GM12891 (cell line): ENCODE measurements at regions not wholly inside any gene's neighbourhood (a gene's known extent, or its start where the extent isn't known, plus 50 kb on each side); places are given as distances from the start of the nearest gene placed in this dataset.

Experiments
- PAX5 ChIP-seq: IDR thresholded peaks from 2 replicates; pipeline ENCODE4 v1.6.1; 2011; ENCODE audit warnings: low read length, moderate library complexity, mild to moderate bottlenecking; ENCODE audit not compliant: insufficient read depth, severe bottlenecking
- POLR2A ChIP-seq: IDR thresholded peaks from 2 replicates; pipeline ENCODE4 v1.6.1; 2011; ENCODE audit warnings: low read depth, low read length, control low read depth
- POLR2AphosphoS5 ChIP-seq: IDR thresholded peaks from 2 replicates; pipeline ENCODE4 v1.6.1; 2011; ENCODE audit warnings: low read depth, low read length, control low read depth
- TAF1 ChIP-seq: IDR thresholded peaks from 2 replicates; pipeline ENCODE4 v1.6.1; 2011; ENCODE audit warnings: low read depth, low read length, control low read depth

- no peak for TF ChIP-seq POLR2A
- no peak for TF ChIP-seq TAF1
- TF ChIP-seq POLR2AphosphoS5 = no peak
- no peak for TF ChIP-seq PAX5
Measured at GRCh38 chr16:35748621-35749252, 2289.3 kb downstream of the TP53TG3F start.
